MCF 10A (cell line): ENCODE measurements at regions not wholly inside any gene's neighbourhood (a gene's known extent, or its start where the extent isn't known, plus 50 kb on each side); places are given as distances from the start of the nearest gene placed in this dataset.

Experiments
- BruUV-seq: library from RNA; stranded (reverse); fragments of 400-500 nt; replicated peaks from 2 replicates; lab custom pipeline; 2021; lab: Mats Ljungman, UMichigan
- CTCF ChIA-PET: fragments of 300-600 bp; sonication (Branson Sonifier 250); formaldehyde crosslinking; extraction: SDS; loops from one replicate; lab custom pipeline; 2021; ENCODE audit warnings: antibody characterized with exemption, inconsistent platforms; lab: Yijun Ruan, JAX
- POLR2A ChIA-PET: fragments of 300-600, 350-650 bp; sonication (Branson Sonifier 250); formaldehyde crosslinking; extraction: SDS; loops from one replicate; lab custom pipeline; 2020; ENCODE audit warnings: antibody characterized with exemption, inconsistent platforms; lab: Yijun Ruan, JAX
- DNase-seq: peaks from one replicate; pipeline ENCODE4 v3.0.0-alpha.2; 2018; ENCODE audit not compliant: unreplicated experiment
- H3K27ac Mint-ChIP-seq: one replicate; pipeline ENCODE4 v1.8.0; 2022; ENCODE audit warnings: mild to moderate bottlenecking, low read depth, mixed read lengths; ENCODE audit not compliant: unreplicated experiment
- H3K27me3 Mint-ChIP-seq: one replicate; pipeline ENCODE4 v1.8.0; 2022; ENCODE audit warnings: mixed read lengths; ENCODE audit not compliant: insufficient read depth, unreplicated experiment
- H3K36me3 Mint-ChIP-seq: one replicate; pipeline ENCODE4 v1.8.0; 2022; ENCODE audit warnings: mild to moderate bottlenecking, moderate library complexity, mixed read lengths; ENCODE audit not compliant: insufficient read depth, unreplicated experiment
- H3K4me1 Mint-ChIP-seq: one replicate; pipeline ENCODE4 v1.8.0; 2022; ENCODE audit warnings: mixed read lengths; ENCODE audit not compliant: insufficient read depth, unreplicated experiment
- H3K4me3 Mint-ChIP-seq: one replicate; pipeline ENCODE4 v1.8.0; 2022; ENCODE audit warnings: mild to moderate bottlenecking, moderate library complexity, mixed read lengths; ENCODE audit not compliant: unreplicated experiment
- H3K9me3 Mint-ChIP-seq: one replicate; pipeline ENCODE4 v1.8.0; 2022; ENCODE audit warnings: mixed read lengths; ENCODE audit not compliant: unreplicated experiment
- intact Hi-C: fragments of 100-400 bp; cut with micrococcal nuclease; formaldehyde crosslinking; loops from 2 replicates; pipeline ENCODE4 v1.14.1; 2022
- TF ChIP-seq, protein P1 (sequence below): fragments of 200-600 bp; IDR thresholded peaks from one replicate; pipeline ENCODE4 v1.8.0; 2022; ENCODE audit warnings: antibody characterized with exemption, mild to moderate bottlenecking; ENCODE audit not compliant: unreplicated experiment

DNA sequence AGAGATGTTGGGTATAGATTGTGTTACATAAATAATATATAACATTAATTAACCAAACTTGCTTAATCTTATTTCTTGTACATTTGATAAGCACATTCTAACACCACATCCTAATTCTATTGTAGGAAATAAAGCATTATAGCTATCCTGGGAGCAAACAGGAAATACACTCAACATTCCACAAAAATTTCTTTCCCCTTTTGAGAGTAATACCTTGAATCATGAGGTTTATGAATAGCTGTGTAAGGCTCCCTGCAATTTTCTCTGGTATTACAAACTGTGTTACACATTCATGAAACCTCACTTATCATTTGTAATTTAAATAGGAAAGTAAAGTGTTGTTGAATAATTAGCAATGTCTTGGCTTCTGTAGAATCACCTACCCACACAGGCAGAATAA lies 95.1 kb downstream of the TMEM47 start:
- Mint-ChIP-seq H3K27ac (no peak overlapping the region), H3K27me3 (peaks cover 10% of the 10 kb centered on the region), H3K4me3 (no peak overlapping the region), H3K4me1 (peaks cover 4% of the 10 kb centered on the region), H3K36me3 (no peaks in the 10 kb centered on the region), H3K9me3 (no peaks in the 10 kb centered on the region)
- DNase-seq = no peak
- ChIA-PET POLR2A (no interaction called here), CTCF (interaction anchor here (0.5 kb wide), 1 partner anchor 625 kb away, joined by 4 read pairs; no protein-coding TSS in a partner anchor)
- TF ChIP-seq, protein P1, sequence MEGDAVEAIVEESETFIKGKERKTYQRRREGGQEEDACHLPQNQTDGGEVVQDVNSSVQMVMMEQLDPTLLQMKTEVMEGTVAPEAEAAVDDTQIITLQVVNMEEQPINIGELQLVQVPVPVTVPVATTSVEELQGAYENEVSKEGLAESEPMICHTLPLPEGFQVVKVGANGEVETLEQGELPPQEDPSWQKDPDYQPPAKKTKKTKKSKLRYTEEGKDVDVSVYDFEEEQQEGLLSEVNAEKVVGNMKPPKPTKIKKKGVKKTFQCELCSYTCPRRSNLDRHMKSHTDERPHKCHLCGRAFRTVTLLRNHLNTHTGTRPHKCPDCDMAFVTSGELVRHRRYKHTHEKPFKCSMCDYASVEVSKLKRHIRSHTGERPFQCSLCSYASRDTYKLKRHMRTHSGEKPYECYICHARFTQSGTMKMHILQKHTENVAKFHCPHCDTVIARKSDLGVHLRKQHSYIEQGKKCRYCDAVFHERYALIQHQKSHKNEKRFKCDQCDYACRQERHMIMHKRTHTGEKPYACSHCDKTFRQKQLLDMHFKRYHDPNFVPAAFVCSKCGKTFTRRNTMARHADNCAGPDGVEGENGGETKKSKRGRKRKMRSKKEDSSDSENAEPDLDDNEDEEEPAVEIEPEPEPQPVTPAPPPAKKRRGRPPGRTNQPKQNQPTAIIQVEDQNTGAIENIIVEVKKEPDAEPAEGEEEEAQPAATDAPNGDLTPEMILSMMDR = no peak
- intact Hi-C loops = no loop called here
- no TSS peak for BruUV-seq

DNA sequence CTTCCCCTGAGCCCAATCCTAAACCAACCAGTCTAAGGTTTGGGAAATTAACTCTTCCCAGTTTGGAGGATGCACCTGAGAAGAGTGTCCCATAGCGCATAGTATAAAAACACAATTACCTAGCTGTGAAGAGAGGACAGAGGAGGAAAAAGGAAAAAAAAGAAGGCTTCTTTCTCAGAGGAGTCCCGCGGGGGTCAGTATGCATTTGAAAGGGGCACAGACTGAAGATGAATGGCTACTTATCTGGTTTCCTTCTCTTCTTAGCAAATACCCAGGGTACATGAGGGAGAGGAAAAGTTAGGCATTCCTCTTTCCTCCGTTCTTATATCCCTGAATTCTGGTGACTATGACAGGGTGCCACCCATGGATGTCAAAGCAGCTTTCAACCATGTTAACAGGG lies 96.9 kb downstream of the TMEM47 start:
- no peaks in the 10 kb centered on the region for H3K36me3 Mint-ChIP-seq
- H3K27ac Mint-ChIP-seq = no peak overlapping the region
- CTCF ChIA-PET = no interaction called here
- no peak overlapping the region for H3K4me3 Mint-ChIP-seq
- POLR2A ChIA-PET = no interaction called here
- DNase-seq = no peak
- peaks cover 4% of the 10 kb centered on the region for H3K4me1 Mint-ChIP-seq
- intact Hi-C loops = no loop called here
- TF ChIP-seq, protein P1 = no peak
- no TSS peak for BruUV-seq
- peaks cover 20% of the 10 kb centered on the region for H3K27me3 Mint-ChIP-seq
- no peaks in the 10 kb centered on the region for H3K9me3 Mint-ChIP-seq

DNA sequence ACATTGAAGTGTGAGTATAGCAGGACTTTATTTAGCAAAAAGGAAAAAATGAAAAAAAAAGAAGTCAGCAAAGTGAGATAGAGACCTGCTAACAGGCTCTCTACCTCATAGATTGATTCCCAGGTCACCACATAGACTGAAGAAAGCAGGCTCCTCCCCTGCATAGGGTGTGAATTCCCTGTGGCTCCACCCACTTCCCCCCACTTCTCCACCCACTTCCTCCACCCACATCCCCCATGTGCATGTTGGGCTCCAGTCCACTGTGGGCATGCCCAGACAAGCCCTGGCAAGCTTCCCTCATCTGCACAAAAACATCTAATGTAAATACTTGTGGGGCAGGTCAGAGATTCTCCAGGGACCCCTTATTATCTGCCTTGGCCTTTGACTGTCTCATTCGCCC lies 97.8 kb downstream of the TMEM47 start:
- peaks cover 4% of the 10 kb centered on the region for H3K4me1 Mint-ChIP-seq
- ChIA-PET POLR2A (no interaction called here), CTCF (no interaction called here)
- H3K27me3 Mint-ChIP-seq = peaks cover 20% of the 10 kb centered on the region
- H3K4me3 Mint-ChIP-seq = no peak overlapping the region
- peak overlapping the region; percentile 75 for H3K27ac Mint-ChIP-seq
- no TSS peak for BruUV-seq
- H3K9me3 Mint-ChIP-seq = no peaks in the 10 kb centered on the region
- DNase-seq = peak; percentile 45
- no peaks in the 10 kb centered on the region for H3K36me3 Mint-ChIP-seq
- TF ChIP-seq, protein P1 = no peak
- intact Hi-C loops = no loop called here

DNA sequence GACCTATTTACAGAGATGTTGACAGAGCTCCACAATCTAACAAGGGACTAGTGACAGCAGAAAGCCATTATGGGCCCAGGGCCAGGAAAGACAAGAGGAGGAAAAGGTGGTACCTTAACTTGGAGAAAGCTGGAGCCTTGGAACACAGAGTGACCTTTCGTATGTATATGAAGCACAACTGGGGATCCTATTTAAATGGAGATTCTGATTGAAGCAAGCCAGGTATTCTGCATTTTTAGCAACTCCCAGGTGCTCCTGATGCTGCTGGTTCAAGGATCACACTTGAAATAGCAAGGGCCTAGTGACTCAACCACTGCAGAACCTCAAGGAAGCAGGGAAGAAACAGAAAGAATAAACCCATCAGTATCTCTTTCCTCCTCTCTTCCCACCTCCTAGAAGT lies 99.4 kb downstream of the TMEM47 start:
- H3K4me1 Mint-ChIP-seq = no peaks in the 10 kb centered on the region
- ChIA-PET CTCF (interaction anchor here (0.6 to 1.2 kb wide), 2 partner anchors 81 to 361 kb away, joined by 3 read pairs; no protein-coding TSS in a partner anchor), POLR2A (no interaction called here)
- TF ChIP-seq, protein P1 = no peak
- H3K36me3 Mint-ChIP-seq = no peaks in the 10 kb centered on the region
- H3K27me3 Mint-ChIP-seq = peaks cover 20% of the 10 kb centered on the region
- H3K27ac Mint-ChIP-seq = no peak overlapping the region
- H3K4me3 Mint-ChIP-seq = no peak overlapping the region
- intact Hi-C loops = no loop called here
- no peaks in the 10 kb centered on the region for H3K9me3 Mint-ChIP-seq
- no TSS peak for BruUV-seq
- no peak for DNase-seq
